PC-9 (cell line): ENCODE measurements at regions not wholly inside any gene's neighbourhood (a gene's known extent, or its start where the extent isn't known, plus 50 kb on each side); places are given as distances from the start of the nearest gene placed in this dataset.

Experiments used
- CTCF ChIP-seq: fragments of 200-600 bp; sonication (generic); conservative IDR thresholded peaks from 2 replicates; pipeline ENCODE4 v1.6.1; 2017; ENCODE audit warnings: mixed run types, antibody characterized with exemption, mild to moderate bottlenecking, moderate library complexity
- EZH2 ChIP-seq: fragments of 200-600 bp; sonication (generic); IDR thresholded peaks from 2 replicates; pipeline ENCODE4 v1.8.0; 2017; ENCODE audit warnings: antibody characterized with exemption, low read depth

GRCh38 chr2:204172145-204172600 lies 235.6 kb downstream of the ICOS start:
- no peak for TF ChIP-seq CTCF
- no peak for TF ChIP-seq EZH2
